ENCODE measurements at regions not wholly inside any gene's neighbourhood (a gene's known extent, or its start where the extent isn't known, plus 50 kb on each side); places are given as distances from the start of the nearest gene placed in this dataset.

DNA sequence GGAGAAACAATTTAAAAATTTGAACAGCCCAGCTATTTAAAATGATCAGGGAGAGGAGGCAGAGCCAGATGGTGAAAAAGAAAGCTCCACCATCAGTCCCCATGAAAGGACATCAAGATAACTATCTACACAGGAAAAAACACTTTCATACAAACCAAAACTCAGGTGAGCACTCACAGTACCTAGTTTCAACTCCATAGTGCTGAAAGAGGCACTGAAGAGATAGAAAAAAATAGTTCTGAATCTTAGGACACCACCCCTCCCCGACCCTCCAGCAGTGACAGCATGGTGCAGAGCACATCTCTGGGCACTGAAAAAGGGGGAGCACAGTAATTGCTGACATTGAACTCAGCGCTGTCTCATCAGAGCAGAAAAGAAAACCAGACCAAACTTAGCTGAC is 732.9 kb downstream of the CETN3 start:
- TF ChIP-seq, protein P1, sequence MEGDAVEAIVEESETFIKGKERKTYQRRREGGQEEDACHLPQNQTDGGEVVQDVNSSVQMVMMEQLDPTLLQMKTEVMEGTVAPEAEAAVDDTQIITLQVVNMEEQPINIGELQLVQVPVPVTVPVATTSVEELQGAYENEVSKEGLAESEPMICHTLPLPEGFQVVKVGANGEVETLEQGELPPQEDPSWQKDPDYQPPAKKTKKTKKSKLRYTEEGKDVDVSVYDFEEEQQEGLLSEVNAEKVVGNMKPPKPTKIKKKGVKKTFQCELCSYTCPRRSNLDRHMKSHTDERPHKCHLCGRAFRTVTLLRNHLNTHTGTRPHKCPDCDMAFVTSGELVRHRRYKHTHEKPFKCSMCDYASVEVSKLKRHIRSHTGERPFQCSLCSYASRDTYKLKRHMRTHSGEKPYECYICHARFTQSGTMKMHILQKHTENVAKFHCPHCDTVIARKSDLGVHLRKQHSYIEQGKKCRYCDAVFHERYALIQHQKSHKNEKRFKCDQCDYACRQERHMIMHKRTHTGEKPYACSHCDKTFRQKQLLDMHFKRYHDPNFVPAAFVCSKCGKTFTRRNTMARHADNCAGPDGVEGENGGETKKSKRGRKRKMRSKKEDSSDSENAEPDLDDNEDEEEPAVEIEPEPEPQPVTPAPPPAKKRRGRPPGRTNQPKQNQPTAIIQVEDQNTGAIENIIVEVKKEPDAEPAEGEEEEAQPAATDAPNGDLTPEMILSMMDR (IDR thresholded peaks at IDR 0.05; ENCODE audit: insufficient read depth, low read length, poor library complexity, severe bottlenecking): no peak
- no peak for TF ChIP-seq EZH2phosphoT487 (conservative IDR thresholded peaks at IDR 0.05; ENCODE audit: low read length)

Measured in SU-DHL-6 (cell line).